Heart left ventricle (tissue), 16 donors: ENCODE measurements at regions not wholly inside any gene's neighbourhood (a gene's known extent, or its start where the extent isn't known, plus 50 kb on each side); places are given as distances from the start of the nearest gene placed in this dataset.

Experiments
- ATAC-seq, 4 donors: fragments of 200-7000 bp; cut with Tn5 transposase; one replicate each; pipeline ENCODE4 v1.9.1; 2020 to 2022; ENCODE audit warnings: moderate library complexity in 4 of 4, mild to moderate bottlenecking in 3 of 4, moderate number of reproducible peaks in 1 of 4
- DNase-seq, 5 donors: peaks; one replicate each; pipeline ENCODE4 v3.0.0-alpha.2; 2020
- H3K27ac ChIP-seq, 12 donors: fragments of 200-600 bp; sonication (generic) in 4 of 12; one replicate each; pipeline versions ENCODE4 v1.5.0 to v1.8.0; 2016 to 2022; ENCODE audit warnings: mild to moderate bottlenecking in 2 of 12
- H3K27me3 ChIP-seq, 9 donors: fragments of 200-600 bp; sonication (generic) in 2 of 9; one replicate each; pipeline versions ENCODE4 v1.5.1 to v1.8.0; 2016 to 2022; ENCODE audit warnings: mild to moderate bottlenecking in 3 of 9
- H3K36me3 ChIP-seq, 9 donors: fragments of 200-600 bp; sonication (generic) in 2 of 9; one replicate each; pipeline versions ENCODE4 v1.5.0 to v1.8.0; 2018 to 2022; ENCODE audit warnings: mild to moderate bottlenecking in 2 of 9
- H3K4me1 ChIP-seq, 12 donors: fragments of 200-600 bp; sonication (generic) in 4 of 12; one replicate each; pipeline versions ENCODE4 v1.5.0 to v1.8.0; 2016 to 2022; ENCODE audit warnings: mild to moderate bottlenecking in 3 of 12
- H3K4me3 ChIP-seq, 12 donors: fragments of 200-600 bp; sonication (generic) in 4 of 12; one replicate each; pipeline versions ENCODE4 v1.5.0 to v1.8.0; 2017 to 2022; ENCODE audit warnings: mild to moderate bottlenecking in 9 of 12, moderate library complexity in 4 of 12
- H3K9me3 ChIP-seq, 12 donors: fragments of 200-600 bp; sonication (generic) in 4 of 12; one replicate each; pipeline versions ENCODE4 v1.5.0 to v1.8.0; 2016 to 2022; ENCODE audit warnings: mild to moderate bottlenecking in 1 of 12
- POLR2A ChIP-seq, 2 donors: fragments of 450-650 bp; IDR thresholded peaks; one replicate each; pipeline ENCODE4 v1.6.1; 2017; ENCODE audit warnings: antibody characterized with exemption in 2 of 2, mild to moderate bottlenecking in 2 of 2, moderate library complexity in 2 of 2
- WGBS, 4 donors: extraction: QIAGEN DNeasy Blood & Tissue Kit in 2 of 4; methylation state at CpG; one replicate each; pipeline versions ENCODE4 v1.1.5 to v1.1.7; 2013 to 2018; 5-methylcytosine and 5-hydroxymethylcytosine counted together
- intact Hi-C, 10 donors: fragments of 100-400 bp; cut with DNase I; formaldehyde crosslinking; loops; one replicate each; pipeline versions ENCODE4 v1.11.1 to v1.14.2; 2022
- TF ChIP-seq, protein P1 (sequence below), 12 donors: fragments of 200-600 bp; sonication (generic) in 4 of 12; IDR thresholded peaks; one replicate each; pipeline versions ENCODE4 v1.5.0 to v1.8.0; 2018 to 2022; ENCODE audit warnings: antibody characterized with exemption in 12 of 12, mild to moderate bottlenecking in 5 of 12
- donor health status: ischemic (EF 13 %, LVEDD 7.1; RV severe dilation, severe dysfunction).
- donor health status: healthy with polysubstance abuse.
- donor health status: DM: no; HTN: yes; CAD: no.
- donor health status: DM: no; HTN: no; CAD: no.
- donor health status: ischemic (EF 25% LVEDD 6.9; RV normal size, moderate dysfunction).
- donor health status: ischemic (EF 25% LVEDD 5.7; RV mildly dilated, moderate dysfunction).
- donor health status: healthy.
- donor health status: DM: yes; HTN: yes; CAD: no.
- donor health status: ischemic (EF 35%, LVEDD 5.7; RV mildly dilated, moderate dysfunction).
- donor health status: nonischemic (EF 11% LVEDD 7.7; RV severe dilation, severe dysfunction).
- donor health status: DM: yes; HTN: yes; CAD: no.
- donor health status: PGD.
- donor health status: ischemic (EF 29% LVEDD 5.4; RV normal size, mild dysfunction).
- donor health status: nonischemic (EF 23%, LVEDD 6.1; RV moderate dilation, normal function).

DNA sequence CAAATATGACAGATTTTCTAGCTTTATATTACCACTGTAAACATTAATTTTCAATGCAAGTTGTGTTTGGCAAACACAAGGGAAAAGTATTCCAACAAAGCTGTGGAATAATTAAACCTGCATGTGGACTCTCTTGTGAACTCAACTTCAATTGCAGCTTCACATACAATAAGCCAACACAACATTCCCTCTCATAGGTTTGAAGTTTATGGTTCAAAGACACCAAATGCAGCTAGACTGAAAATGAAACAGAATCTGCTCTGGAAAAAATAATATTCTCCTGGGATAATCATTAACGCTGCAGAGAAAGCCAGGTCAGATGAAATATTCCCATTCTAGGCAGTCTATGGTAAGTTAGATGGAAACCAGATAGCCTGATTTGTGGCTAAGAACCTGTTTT lies 105.8 kb upstream of the VIPR2 start:
- ATAC-seq (no peak), DNase-seq (no peak)
- intact Hi-C loops: no loop called here
- no peaks in the 10 kb centered on the region for H3K9me3 ChIP-seq
- no peak overlapping the region for H3K4me3 ChIP-seq
- 45 to 76% (median 68%) methylated on average over 1 of the region's 1 CpG for WGBS, 4 donors
- no peaks in the 10 kb centered on the region for H3K36me3 ChIP-seq
- TF ChIP-seq, protein P1, sequence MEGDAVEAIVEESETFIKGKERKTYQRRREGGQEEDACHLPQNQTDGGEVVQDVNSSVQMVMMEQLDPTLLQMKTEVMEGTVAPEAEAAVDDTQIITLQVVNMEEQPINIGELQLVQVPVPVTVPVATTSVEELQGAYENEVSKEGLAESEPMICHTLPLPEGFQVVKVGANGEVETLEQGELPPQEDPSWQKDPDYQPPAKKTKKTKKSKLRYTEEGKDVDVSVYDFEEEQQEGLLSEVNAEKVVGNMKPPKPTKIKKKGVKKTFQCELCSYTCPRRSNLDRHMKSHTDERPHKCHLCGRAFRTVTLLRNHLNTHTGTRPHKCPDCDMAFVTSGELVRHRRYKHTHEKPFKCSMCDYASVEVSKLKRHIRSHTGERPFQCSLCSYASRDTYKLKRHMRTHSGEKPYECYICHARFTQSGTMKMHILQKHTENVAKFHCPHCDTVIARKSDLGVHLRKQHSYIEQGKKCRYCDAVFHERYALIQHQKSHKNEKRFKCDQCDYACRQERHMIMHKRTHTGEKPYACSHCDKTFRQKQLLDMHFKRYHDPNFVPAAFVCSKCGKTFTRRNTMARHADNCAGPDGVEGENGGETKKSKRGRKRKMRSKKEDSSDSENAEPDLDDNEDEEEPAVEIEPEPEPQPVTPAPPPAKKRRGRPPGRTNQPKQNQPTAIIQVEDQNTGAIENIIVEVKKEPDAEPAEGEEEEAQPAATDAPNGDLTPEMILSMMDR (IDR thresholded peaks at IDR 0.05): no peak
- TF ChIP-seq POLR2A (IDR thresholded peaks at IDR 0.05): no peak
- H3K27ac ChIP-seq: no peak overlapping the region
- H3K27me3 ChIP-seq: peaks cover 0 to 12% (median 0%) of the 10 kb centered on the region in 9 donors
- peaks cover 0 to 3% (median 0%) of the 10 kb centered on the region in 12 donors for H3K4me1 ChIP-seq

DNA sequence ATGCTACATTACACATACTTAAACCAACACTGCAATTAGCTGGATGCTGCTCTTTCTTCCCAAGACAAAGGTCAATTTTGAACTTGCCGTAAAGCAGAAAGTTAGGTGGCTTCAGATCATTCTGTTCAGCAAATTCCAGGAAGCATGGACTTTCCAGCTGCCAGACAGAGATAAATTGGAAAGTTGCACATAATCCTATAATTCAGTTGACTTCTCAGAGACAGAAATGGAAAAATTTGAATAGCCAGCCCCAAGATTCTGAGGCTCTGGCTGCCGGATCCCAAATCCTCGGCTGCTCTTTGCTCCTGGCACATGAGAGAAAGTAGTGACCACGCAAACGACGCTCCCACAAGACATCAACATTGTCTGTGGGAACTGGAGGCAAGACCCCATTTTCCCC lies 105.0 kb upstream of the VIPR2 start:
- 59 to 78% (median 63%) methylated on average over 6 of the region's 6 CpGs for WGBS, 4 donors
- H3K27me3 ChIP-seq: peaks cover 0 to 5% (median 0%) of the 10 kb centered on the region in 9 donors
- H3K9me3 ChIP-seq: no peaks in the 10 kb centered on the region
- ATAC-seq (no peak), DNase-seq (no peak)
- intact Hi-C loops: no loop called here
- no peaks in the 10 kb centered on the region for H3K36me3 ChIP-seq
- TF ChIP-seq POLR2A (IDR thresholded peaks at IDR 0.05): no peak
- TF ChIP-seq, protein P1 (IDR thresholded peaks at IDR 0.05): no peak
- H3K4me1 ChIP-seq: peaks cover 0 to 3% (median 0%) of the 10 kb centered on the region in 12 donors
- H3K4me3 ChIP-seq: no peak overlapping the region
- H3K27ac ChIP-seq: peak overlapping the region in 1 of 12 donors; percentile 14

DNA sequence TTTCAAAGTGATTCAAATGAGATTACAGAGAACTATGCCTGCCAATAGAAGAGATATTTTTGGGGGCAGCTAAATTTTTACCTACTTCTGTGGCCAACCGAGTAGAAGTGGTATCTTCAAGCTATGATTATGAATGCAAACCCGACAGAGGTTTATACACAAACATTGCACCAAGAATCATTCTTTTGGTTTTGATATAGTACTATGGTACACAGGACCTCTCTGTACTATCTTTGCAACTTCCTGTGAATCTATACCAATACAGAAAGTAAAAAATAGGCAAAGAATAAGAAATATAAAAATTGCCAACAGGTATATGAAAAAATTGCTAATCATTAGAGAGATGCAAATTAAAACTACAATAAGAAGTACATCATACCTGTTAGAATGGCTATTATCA lies 103.2 kb upstream of the VIPR2 start:
- no peaks in the 10 kb centered on the region for H3K9me3 ChIP-seq
- no peaks in the 10 kb centered on the region for H3K36me3 ChIP-seq
- ATAC-seq (no peak), DNase-seq (no peak)
- H3K27ac ChIP-seq: no peak overlapping the region
- peaks cover 0 to 3% (median 0%) of the 10 kb centered on the region in 12 donors for H3K4me1 ChIP-seq
- no peak overlapping the region for H3K4me3 ChIP-seq
- H3K27me3 ChIP-seq: peaks cover 0 to 3% (median 0%) of the 10 kb centered on the region in 9 donors
- intact Hi-C loops: no loop called here
- TF ChIP-seq POLR2A (IDR thresholded peaks at IDR 0.05): no peak
- TF ChIP-seq, protein P1 (IDR thresholded peaks at IDR 0.05): no peak
- 70 to 84% (median 73%) methylated on average over 2 of the region's 2 CpGs for WGBS, 4 donors

DNA sequence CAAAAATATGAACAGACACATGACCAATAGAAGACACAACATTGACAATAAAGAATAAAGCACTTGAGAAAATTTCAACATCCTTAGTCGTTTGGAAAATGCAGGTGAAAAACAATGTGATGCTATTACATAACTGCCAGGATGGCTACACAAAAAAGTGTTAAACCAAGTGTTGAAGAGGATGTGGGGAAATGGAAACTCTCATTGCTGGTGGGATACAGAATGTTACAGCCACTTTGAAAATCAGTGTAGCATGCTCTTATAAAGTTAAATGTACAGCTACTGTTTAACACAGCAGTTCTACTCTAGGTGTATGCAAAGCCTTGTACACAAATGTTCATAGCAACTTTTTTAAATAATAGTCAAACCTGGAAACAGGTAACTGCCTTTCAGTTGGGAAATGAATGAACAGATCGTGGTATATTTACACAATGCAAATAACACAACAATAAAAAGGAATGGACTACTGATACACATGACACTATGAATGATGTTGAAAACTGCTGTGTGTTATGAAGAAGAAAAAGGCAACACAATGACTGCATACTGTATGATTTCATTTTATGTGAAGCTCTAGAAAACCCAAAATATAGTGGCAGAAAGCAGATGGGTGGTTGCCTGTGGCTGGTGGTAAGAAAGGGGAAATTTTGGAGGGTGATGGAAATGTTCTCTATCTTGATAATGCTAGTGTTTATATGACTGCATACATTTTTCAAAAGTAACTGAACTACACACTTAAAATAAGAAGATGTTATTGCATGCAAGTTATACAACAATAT lies 102.2 kb upstream of the VIPR2 start:
- Histone ChIP-seq H3K4me1 (peaks cover 0 to 3% (median 0%) of the 10 kb centered on the region in 12 donors), H3K4me3 (no peak overlapping the region), H3K27me3 (peaks cover 0 to 3% (median 0%) of the 10 kb centered on the region in 9 donors), H3K27ac (no peak overlapping the region), H3K36me3 (no peaks in the 10 kb centered on the region), H3K9me3 (no peaks in the 10 kb centered on the region)
- ATAC-seq (no peak), DNase-seq (no peak)
- WGBS, 4 donors: 31 to 52% (median 40%) methylated on average over 2 of the region's 2 CpGs
- TF ChIP-seq, protein P1 (IDR thresholded peaks at IDR 0.05): no peak
- intact Hi-C loops: no loop called here
